ENCODE measurements at regions not wholly inside any gene's neighbourhood (a gene's known extent, or its start where the extent isn't known, plus 50 kb on each side); places are given as distances from the start of the nearest gene placed in this dataset.
"Not testable (repeated sequence)": the region's sequence is repeated elsewhere in the genome, so short reads cannot be mapped to it uniquely, and the experiment has no call there.

DNA sequence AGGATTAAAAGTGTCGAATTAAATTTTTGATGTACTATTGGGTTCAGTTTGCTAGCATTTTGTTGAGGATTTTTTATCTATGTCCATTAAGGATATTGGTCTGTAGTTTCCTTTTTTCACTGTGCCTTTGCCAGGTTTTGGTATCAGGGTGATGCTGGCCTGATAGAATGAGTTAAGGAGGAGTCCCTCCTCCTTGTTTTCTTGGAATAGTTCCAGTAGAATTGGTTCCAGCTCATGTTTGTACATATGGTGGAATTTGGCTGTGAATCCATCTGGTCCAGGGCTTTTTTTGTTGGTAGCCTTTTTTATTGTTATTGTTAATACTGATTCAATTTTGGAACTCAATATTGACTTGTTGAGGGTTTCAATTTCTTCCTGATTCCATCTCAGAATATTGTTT lies 141.8 kb downstream of the SIM1 start:
- DNase-seq: no peak
- in situ Hi-C loops (cut with MboI; ENCODE audit: low pct_unique_long_range_greater_than_20kb, low sequenced_read_pairs): no loop called here

GRCh38 chr6:100320686-100321085 lies 144.0 kb downstream of the SIM1 start:
- in situ Hi-C loops (cut with MboI; ENCODE audit: low pct_unique_long_range_greater_than_20kb, low sequenced_read_pairs): no loop called here
- DNase-seq: no peak

GRCh38 chr6:100317031-100317430 lies 147.7 kb downstream of the SIM1 start:
- no peak for DNase-seq
- in situ Hi-C loops (cut with MboI; ENCODE audit: low pct_unique_long_range_greater_than_20kb, low sequenced_read_pairs): no loop called here

DNA sequence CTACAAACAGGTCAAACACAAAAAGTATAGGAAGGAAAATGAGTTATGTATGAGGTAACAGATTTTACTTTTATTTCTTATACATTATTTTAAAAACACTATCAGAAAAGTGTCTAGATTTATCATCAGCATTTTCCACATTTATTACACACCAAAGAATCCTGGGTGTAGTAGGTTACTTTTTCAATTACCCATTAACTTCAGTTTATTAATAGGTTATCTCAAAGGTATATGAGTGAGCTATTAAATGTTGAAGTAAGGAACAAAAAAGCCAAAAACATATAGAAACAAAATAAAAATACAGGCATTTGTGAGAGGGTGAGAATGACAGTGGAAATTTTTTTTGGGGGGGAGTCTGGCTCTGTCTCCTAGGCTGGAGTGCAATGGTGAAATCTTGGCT lies 150.5 kb downstream of the SIM1 start:
- DNase-seq: no peak
- in situ Hi-C loops (cut with MboI; ENCODE audit: low pct_unique_long_range_greater_than_20kb, low sequenced_read_pairs): no loop called here

DNA sequence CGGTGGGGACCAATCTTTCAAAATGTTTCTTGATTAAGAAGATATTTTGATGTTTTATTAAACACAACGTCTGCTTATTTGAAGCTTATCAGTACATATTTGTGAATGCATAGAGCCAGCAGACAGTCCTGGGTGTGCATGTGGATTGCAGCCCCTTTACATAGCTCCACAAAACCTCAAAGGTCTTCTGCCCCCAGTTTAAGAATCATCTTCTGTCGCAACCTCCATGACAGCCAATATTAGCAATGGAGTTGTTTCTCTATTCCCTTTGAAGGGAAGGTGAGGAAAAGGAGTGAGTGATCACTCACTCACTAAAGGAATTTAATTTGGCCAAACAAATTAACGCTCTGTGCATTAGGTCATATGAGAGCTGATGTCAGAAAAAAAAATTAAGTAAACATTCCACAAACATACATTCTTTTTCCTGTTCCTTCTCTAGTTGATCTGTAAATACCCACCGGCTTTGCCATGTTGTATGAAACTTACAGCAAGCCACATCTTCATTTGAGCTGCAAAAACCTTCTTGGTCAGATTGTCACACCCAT lies 152.9 kb downstream of the SIM1 start:
- in situ Hi-C loops (cut with MboI; ENCODE audit: low pct_unique_long_range_greater_than_20kb, low sequenced_read_pairs): no loop called here
- no peak for DNase-seq

- in situ Hi-C loops (cut with MboI; ENCODE audit: low pct_unique_long_range_greater_than_20kb, low sequenced_read_pairs): no loop called here
- no peak for DNase-seq
Observed at GRCh38 chr6:100309174-100309573, 155.5 kb downstream of the SIM1 start.

GRCh38 chr6:100307561-100307960 lies 157.2 kb downstream of the SIM1 start:
- no peak for DNase-seq
- in situ Hi-C loops (cut with MboI; ENCODE audit: low pct_unique_long_range_greater_than_20kb, low sequenced_read_pairs): no loop called here

DNA sequence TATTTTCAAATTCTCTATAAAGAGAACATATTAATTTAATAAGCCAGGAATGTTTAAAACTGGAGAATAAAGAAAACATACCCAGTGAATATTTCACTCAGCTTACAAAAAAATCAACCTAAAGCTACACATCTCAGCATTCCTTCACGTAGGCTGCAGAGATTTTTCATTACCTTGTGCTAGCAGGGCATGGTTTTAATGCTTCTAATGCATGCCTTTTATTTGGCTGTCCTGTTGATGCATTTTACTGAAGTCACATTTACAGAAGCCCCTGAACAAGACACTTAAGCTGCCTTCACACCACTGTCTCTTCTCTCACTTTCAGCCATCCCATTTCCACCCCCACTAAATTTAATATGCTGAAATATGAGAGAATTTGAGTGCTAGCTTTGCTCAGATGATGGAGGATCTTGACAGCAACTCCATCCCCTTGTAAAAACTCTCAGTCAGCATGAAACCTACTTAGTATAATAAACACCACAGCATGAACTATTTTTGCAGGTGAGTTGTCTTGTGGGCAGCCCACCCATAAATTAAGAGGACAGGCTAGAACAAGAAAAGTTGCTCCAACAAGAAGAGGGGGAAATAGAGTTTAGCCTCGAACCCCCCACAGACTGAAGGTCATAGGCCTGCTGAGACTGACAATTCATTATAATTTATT lies 159.4 kb downstream of the SIM1 start:
- in situ Hi-C loops (cut with MboI; ENCODE audit: low pct_unique_long_range_greater_than_20kb, low sequenced_read_pairs): no loop called here
- DNase-seq: no peak

- DNase-seq: peak; percentile 2
Observed at GRCh38 chr6:100304575-100304974, 160.1 kb downstream of the SIM1 start.

DNA sequence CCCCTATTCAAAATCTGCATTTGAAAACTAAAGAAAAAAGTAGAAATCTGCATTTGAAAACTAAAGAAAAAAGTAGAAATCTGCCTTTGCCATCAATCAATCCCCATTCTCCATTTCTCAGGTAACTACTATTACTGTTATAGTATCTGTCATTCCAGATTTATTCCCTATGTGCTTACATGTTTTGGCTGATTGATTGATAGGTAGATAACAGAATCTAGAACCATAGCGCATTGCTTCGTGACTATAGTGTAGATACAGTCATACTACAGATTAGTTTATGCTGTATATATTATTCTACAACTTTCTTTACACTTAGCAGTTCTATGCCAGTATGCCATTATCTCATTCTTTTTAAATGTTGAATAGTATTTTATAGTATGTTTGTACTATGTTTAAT lies 163.0 kb downstream of the SIM1 start:
- in situ Hi-C loops (cut with MboI; ENCODE audit: low pct_unique_long_range_greater_than_20kb, low sequenced_read_pairs): no loop called here
- no peak for DNase-seq

More at GRCh38 chr6:100304575-100304974, 160.1 kb downstream of the SIM1 start:
- in situ Hi-C loops (cut with MboI; ENCODE audit: low pct_unique_long_range_greater_than_20kb, low sequenced_read_pairs): no loop called here

- no peak for DNase-seq
- in situ Hi-C loops (cut with MboI; ENCODE audit: low pct_unique_long_range_greater_than_20kb, low sequenced_read_pairs): no loop called here
Observed at GRCh38 chr6:100300221-100300736, 164.4 kb downstream of the SIM1 start.

DNA sequence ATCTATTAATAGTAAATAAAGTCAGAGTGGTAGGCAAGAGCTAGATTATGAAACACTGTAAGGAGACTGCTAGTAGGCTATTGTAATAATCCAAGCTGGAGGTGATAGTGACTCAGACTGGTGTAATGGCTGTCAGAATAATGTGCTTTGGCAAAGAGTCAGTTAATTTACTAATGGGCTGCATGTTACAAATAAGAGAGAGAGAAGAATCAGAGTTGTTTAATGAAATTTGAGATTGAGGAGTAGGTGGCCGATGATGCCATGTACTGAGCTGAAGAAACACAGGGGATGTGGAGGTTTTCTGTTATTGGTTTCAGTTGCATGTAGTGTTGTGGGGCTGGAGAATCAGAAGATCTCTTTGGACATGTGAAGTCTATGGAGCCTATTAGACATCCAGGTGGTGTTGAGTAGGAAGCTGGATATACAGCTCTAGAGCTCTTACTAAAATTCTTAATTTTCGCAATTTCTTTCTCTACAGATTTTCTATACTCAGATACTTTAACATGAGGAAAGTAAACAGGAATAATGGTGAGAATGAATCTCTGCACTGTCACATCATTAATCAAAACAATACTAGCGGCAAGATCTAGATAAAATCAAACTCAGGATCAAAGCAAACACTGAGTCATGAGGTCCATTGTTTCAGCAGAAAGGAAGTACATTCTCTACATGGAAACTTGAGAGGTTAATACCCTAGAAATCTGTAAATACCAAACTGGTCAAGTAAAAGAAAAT lies 167.7 kb downstream of the SIM1 start:
- in situ Hi-C loops (cut with MboI; ENCODE audit: low pct_unique_long_range_greater_than_20kb, low sequenced_read_pairs): no loop called here
- no peak for DNase-seq

GRCh38 chr6:100295172-100295571 lies 169.5 kb downstream of the SIM1 start:
- DNase-seq; in situ Hi-C loops (cut with MboI; ENCODE audit: low pct_unique_long_range_greater_than_20kb, low sequenced_read_pairs): not testable (repeated sequence)

GRCh38 chr6:100289285-100289684 lies 175.4 kb downstream of the SIM1 start:
- DNase-seq: no peak
- in situ Hi-C loops (cut with MboI; ENCODE audit: low pct_unique_long_range_greater_than_20kb, low sequenced_read_pairs): no loop called here

GRCh38 chr6:100288311-100288710 lies 176.4 kb downstream of the SIM1 start:
- no peak for DNase-seq
- in situ Hi-C loops (cut with MboI; ENCODE audit: low pct_unique_long_range_greater_than_20kb, low sequenced_read_pairs): no loop called here

DNA sequence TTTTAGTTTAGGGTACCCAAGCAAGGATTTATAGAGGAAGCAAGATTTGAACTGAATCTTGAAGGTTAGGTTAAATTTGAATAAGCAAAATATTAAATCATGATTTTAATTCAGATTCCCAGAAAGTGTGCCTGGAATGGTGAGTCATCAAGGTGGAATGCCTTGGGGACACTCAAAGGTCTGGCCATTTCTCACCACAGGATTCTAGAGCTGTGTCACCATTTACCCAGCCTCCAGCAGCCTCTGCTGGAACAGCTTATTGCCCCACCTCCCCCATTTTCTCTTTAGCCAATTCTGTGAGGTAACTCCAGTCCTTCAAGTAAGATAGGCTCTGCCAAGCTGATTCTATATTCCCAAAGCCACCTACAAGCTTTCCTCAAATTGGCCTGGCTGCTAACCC lies 181.4 kb downstream of the SIM1 start:
- DNase-seq: no peak
- in situ Hi-C loops (cut with MboI; ENCODE audit: low pct_unique_long_range_greater_than_20kb, low sequenced_read_pairs): no loop called here

- in situ Hi-C loops (cut with MboI; ENCODE audit: low pct_unique_long_range_greater_than_20kb, low sequenced_read_pairs): no loop called here
- DNase-seq: no peak
Observed at GRCh38 chr6:100281471-100281901, 183.2 kb downstream of the SIM1 start.

DNA sequence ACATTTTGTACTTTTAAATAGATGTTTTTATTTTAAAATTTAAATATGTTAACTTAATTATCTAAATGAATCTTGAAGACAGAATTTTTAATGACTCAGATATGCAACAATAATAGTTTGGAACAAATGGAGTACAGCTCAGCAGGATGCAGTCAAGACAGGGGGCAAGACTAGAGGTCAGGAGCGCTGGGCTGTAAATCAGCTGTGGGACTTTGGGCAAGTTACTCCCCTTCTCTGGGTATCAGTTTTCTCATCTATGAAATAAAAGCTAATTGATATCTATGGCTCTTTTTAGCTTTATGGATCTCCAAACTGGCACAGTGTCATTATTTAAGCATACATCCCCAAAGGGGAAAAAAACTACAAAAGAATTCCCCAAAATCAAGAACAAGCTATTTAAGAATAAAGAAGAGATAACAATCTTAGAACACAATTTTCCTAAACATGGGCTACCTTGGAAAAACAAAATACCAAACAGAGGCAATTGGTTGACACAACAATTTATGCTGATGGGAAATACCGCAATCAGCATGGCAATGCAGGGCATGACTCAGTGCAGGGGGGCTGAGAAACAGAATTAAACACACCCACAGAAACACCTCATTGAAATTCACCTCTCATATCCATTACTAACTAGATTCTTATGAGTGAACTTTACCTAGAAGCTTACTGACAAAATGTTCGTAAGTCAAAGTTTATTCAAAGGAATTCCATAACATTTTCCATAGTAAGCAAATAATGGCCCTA lies 188.2 kb downstream of the SIM1 start:
- DNase-seq: no peak
- in situ Hi-C loops (cut with MboI; ENCODE audit: low pct_unique_long_range_greater_than_20kb, low sequenced_read_pairs): no loop called here

DNA sequence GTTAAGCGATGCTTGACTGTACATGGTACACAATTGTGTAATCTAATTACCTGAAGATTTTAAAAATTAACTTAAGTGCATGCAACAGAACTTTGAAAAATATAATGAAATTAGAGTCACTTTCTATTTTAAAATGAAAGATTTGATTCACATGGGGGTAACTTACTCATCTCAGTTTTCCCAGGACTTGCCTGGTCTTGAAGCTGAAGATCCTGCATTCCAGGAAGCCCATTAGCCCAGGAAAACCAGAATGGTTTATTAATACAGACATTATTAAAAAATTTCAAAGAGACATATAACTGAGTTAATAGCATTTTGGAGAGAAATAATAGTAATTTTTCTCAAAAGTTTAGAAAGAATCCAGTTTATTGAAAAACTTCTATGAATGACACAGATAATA lies 190.6 kb downstream of the SIM1 start:
- no peak for DNase-seq
- in situ Hi-C loops (cut with MboI; ENCODE audit: low pct_unique_long_range_greater_than_20kb, low sequenced_read_pairs): no loop called here

- in situ Hi-C loops (cut with MboI; ENCODE audit: low pct_unique_long_range_greater_than_20kb, low sequenced_read_pairs): no loop called here
- DNase-seq: no peak
Observed at GRCh38 chr6:100271625-100272024, 193.1 kb downstream of the SIM1 start.
